ENCODE measurements at regions not wholly inside any gene's neighbourhood (a gene's known extent, or its start where the extent isn't known, plus 50 kb on each side); places are given as distances from the start of the nearest gene placed in this dataset.

DNA sequence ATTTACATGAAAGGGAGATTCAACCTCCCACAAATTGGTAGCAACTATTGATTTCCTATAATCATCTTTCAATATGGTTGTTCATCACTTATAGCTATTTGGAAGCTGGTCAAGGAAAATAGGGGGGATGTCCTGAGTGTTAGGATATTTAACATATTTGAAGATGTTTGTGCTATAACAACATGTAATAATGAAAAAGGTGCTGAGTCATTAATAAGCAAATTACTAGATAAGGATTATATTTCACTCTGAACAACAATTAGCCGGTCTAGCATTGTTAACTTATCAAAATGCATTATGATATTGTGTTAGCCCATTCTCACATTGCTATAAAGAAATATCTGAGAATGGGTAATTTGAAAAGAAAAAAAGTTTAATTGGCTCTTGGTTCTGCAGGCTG, 225.8 kb upstream of the ARPP21 start:
- Histone ChIP-seq H3K27ac (no peak overlapping the region), H3K4me1 (no peaks in the 10 kb centered on the region), H3K4me3 (replicated peaks in 1 of 3) (no peak overlapping the region), H3K27me3 (no peaks in the 10 kb centered on the region), H3K9me3 (no peaks in the 10 kb centered on the region), H3K36me3 (no peaks in the 10 kb centered on the region)
- intact Hi-C loops (cut with DNase I), result no loop called here
- TF ChIP-seq POLR2A (IDR thresholded peaks at IDR 0.05), result no peak
- TF ChIP-seq, protein P1, sequence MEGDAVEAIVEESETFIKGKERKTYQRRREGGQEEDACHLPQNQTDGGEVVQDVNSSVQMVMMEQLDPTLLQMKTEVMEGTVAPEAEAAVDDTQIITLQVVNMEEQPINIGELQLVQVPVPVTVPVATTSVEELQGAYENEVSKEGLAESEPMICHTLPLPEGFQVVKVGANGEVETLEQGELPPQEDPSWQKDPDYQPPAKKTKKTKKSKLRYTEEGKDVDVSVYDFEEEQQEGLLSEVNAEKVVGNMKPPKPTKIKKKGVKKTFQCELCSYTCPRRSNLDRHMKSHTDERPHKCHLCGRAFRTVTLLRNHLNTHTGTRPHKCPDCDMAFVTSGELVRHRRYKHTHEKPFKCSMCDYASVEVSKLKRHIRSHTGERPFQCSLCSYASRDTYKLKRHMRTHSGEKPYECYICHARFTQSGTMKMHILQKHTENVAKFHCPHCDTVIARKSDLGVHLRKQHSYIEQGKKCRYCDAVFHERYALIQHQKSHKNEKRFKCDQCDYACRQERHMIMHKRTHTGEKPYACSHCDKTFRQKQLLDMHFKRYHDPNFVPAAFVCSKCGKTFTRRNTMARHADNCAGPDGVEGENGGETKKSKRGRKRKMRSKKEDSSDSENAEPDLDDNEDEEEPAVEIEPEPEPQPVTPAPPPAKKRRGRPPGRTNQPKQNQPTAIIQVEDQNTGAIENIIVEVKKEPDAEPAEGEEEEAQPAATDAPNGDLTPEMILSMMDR (IDR thresholded peaks at IDR 0.05), result no peak
- DNase-seq, result no peak
- WGBS, 2 donors, result 93% methylated on average over 1 of the region's 1 CpG

DNA sequence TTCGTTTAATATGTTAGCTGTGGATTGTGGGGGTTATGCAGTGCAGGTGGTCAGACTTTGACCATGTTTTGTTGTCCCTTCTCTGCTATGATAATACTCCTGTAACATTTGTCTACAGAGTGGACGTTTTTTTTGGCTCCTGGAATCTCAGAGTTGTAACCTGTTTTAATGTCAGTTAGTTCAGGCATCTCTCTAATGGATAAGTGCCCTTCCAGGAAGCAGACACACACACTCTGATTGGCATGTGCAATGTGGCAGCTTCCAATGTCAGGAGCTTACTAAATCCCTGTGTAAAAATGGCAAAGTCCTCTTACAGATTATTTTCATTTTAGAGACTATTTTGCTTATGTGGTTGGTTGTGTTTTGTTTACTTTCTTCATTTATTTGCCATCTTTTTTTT, 222.2 kb upstream of the ARPP21 start:
- DNase-seq, result no peak
- WGBS, 2 donors, result 53 to 54% methylated on average over 2 of the region's 2 CpGs
- no peaks in the 10 kb centered on the region for H3K27me3 ChIP-seq
- H3K4me1 ChIP-seq, result no peaks in the 10 kb centered on the region
- no peaks in the 10 kb centered on the region for H3K36me3 ChIP-seq
- H3K4me3 ChIP-seq (replicated peaks in 1 of 3), result no peak overlapping the region
- TF ChIP-seq, protein P1 (IDR thresholded peaks at IDR 0.05), result no peak
- no peak for TF ChIP-seq POLR2A (IDR thresholded peaks at IDR 0.05)
- no peaks in the 10 kb centered on the region for H3K9me3 ChIP-seq
- H3K27ac ChIP-seq, result no peak overlapping the region
- intact Hi-C loops (cut with DNase I), result no loop called here

DNA sequence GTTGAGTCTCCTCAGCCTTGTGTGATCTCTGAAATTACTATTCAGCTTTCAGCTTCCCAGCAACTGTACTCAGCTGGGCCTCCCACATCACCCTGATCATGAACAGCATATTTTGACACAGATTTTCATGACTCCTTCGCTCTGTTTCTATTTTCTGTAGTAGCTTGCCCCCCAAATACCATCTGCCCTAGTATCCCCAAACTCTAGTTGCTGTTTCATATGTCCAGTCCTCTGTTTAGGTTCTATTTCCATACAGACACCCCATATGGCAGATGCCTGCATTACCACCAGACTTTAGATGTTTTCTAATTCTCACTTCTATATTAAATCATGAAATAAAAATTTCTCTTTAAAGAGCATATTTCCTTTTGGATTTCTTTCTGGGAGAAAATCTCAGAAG, 217.2 kb upstream of the ARPP21 start:
- no peak for DNase-seq
- no peak overlapping the region for H3K4me3 ChIP-seq (replicated peaks in 1 of 3)
- no peak overlapping the region for H3K27ac ChIP-seq
- 94 to 100% methylated on average over 1 of the region's 1 CpG for WGBS, 2 donors
- TF ChIP-seq POLR2A (IDR thresholded peaks at IDR 0.05), result no peak
- no peaks in the 10 kb centered on the region for H3K9me3 ChIP-seq
- no peaks in the 10 kb centered on the region for H3K27me3 ChIP-seq
- no peaks in the 10 kb centered on the region for H3K36me3 ChIP-seq
- peaks cover 0 to 8% of the 10 kb centered on the region in 2 donors for H3K4me1 ChIP-seq
- intact Hi-C loops (cut with DNase I), result no loop called here

DNA sequence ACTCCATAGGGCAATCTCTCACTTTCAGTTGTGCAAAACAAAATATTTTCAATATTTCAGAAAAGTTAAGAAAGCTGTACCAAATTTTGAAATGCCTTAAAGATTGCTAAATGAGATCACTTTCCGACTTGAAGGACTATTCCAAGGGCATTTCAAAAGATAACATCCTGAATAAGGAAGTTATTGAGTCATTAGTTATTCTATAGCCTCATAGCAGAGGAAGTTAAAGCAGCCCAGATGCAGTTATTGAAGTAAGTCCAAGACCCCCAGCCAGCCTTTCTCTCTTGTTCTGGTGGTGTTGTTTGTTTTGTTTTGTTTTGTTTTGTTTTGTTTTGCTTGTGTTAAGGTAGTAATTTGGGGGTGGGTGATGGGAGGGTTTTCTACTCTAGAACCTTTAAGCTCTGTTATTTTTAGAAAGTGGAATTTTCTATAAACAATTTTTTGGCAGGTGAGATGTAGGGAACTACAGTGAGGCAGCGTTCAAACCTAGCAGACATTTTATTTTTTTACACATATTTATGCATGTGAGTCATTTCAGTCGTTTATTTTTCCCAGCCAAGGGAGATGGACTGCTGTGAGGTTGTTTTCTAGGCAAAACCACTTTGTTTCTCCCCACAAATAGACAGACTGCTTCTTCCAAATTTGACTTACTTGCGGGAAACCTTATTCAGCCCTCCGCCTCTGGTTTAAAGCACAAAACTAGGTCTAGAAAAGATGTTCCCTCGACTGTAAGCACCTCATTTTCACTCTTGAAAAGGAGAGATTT, 216.3 kb upstream of the ARPP21 start:
- 42 to 45% methylated on average over 6 of the region's 6 CpGs for WGBS, 2 donors
- no peaks in the 10 kb centered on the region for H3K27me3 ChIP-seq
- no peak overlapping the region for H3K4me3 ChIP-seq (replicated peaks in 1 of 3)
- no peak for DNase-seq
- TF ChIP-seq POLR2A (IDR thresholded peaks at IDR 0.05), result no peak
- TF ChIP-seq, protein P1 (IDR thresholded peaks at IDR 0.05), result no peak
- H3K4me1 ChIP-seq, result peaks cover 0 to 8% of the 10 kb centered on the region in 2 donors
- intact Hi-C loops (cut with DNase I), result no loop called here
- H3K36me3 ChIP-seq, result no peaks in the 10 kb centered on the region
- no peak overlapping the region for H3K27ac ChIP-seq
- H3K9me3 ChIP-seq, result no peaks in the 10 kb centered on the region

DNA sequence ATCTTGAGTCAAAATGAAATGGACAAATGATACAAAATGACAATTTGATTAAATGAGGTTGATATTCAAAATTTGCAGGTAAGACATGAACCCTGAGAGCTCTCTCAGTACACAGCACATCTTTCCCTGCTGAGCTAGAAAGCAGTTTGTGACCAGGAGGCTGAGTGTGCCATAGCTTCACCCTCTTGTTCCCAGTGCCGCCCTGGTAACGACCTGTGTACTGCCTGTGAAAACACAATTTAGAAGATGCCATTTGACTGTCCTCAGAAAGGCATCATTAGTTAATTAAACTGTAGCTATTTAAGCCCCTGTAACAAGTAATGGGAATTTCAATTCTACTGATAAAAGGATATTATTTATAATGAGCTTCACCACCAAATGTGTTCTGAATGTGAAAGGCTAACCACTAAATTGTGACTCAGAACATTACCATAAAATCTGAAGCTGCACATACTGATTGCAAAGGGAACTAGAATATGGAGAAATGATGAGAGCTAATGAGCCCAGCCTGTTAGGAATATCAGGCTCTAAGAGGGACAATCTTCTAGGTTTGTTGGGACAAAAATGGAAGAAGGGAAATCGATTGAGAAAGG, 212.9 kb upstream of the ARPP21 start:
- Histone ChIP-seq H3K4me3 (replicated peaks in 1 of 3) (no peak overlapping the region), H3K27me3 (no peaks in the 10 kb centered on the region), H3K4me1 (peaks cover 0 to 8% of the 10 kb centered on the region in 2 donors), H3K36me3 (no peaks in the 10 kb centered on the region), H3K27ac (no peak overlapping the region), H3K9me3 (no peaks in the 10 kb centered on the region)
- no peak for DNase-seq
- intact Hi-C loops (cut with DNase I), result no loop called here
- 85 to 87% methylated on average over 3 of the region's 3 CpGs for WGBS, 2 donors
- no peak for TF ChIP-seq POLR2A (IDR thresholded peaks at IDR 0.05)

DNA sequence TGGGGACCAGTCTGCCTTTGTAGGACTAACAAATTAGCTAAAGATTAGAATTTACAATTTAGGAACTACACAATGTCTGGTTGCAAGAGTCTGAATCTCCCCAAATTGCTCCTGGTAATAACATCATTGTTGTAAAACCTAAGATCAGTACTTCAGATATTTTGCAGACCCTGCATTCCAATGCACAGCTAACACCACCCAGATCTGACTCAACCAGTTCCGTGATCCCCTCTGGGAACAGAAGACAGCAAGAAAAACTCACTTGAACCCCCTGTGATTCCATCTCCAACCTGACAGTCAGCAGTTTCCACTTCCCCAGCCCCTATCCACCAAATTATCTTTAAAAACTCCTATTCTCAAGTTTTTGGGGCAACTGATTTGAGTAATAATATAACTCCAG, 201.9 kb upstream of the ARPP21 start:
- no peak for DNase-seq

More for the DNA sequence above, 201.9 kb upstream of the ARPP21 start:
- 75 to 77% methylated on average over 1 of the region's 1 CpG for WGBS, 2 donors
- Histone ChIP-seq H3K4me1 (no peaks in the 10 kb centered on the region), H3K27ac (no peak overlapping the region), H3K27me3 (no peaks in the 10 kb centered on the region), H3K9me3 (no peaks in the 10 kb centered on the region), H3K36me3 (no peaks in the 10 kb centered on the region), H3K4me3 (replicated peaks in 1 of 3) (no peak overlapping the region)
- intact Hi-C loops (cut with DNase I), result no loop called here
- no peak for TF ChIP-seq POLR2A (IDR thresholded peaks at IDR 0.05)
- TF ChIP-seq, protein P1 (IDR thresholded peaks at IDR 0.05), result no peak
